GM06990 (cell line): ENCODE measurements at regions not wholly inside any gene's neighbourhood (a gene's known extent, or its start where the extent isn't known, plus 50 kb on each side); places are given as distances from the start of the nearest gene placed in this dataset.
A peak's percentile ranks its signal among the peaks of the same experiment; 100 is the strongest.

Experiments
- DNase-seq: peaks from one replicate; pipeline ENCODE4 v3.0.0-alpha.2; 2011; ENCODE audit not compliant: insufficient read length; ENCODE audit errors: extremely low read depth
- H3K27me3 ChIP-seq: replicated peaks from 2 replicates; pipeline ENCODE4 v1.6.0; 2011; ENCODE audit warnings: low read length; ENCODE audit not compliant: control insufficient read depth, insufficient read depth
- H3K36me3 ChIP-seq: 2 replicates; pipeline ENCODE4 v1.5.1; 2011; ENCODE audit warnings: low read length; ENCODE audit not compliant: control insufficient read depth, insufficient read depth
- H3K4me3 ChIP-seq: replicated peaks from 2 replicates; pipeline ENCODE4 v1.5.1; 2011; ENCODE audit warnings: low read depth, mild to moderate bottlenecking, control low read depth, low read length
- TF ChIP-seq, protein P1 (sequence below): IDR thresholded peaks from 2 replicates; pipeline ENCODE4 v1.5.1; 2011; ENCODE audit warnings: low read length, control low read depth, mild to moderate bottlenecking, inconsistent platforms; ENCODE audit not compliant: insufficient read depth, poor library complexity, severe bottlenecking

- no peak for DNase-seq
- TF ChIP-seq, protein P1, sequence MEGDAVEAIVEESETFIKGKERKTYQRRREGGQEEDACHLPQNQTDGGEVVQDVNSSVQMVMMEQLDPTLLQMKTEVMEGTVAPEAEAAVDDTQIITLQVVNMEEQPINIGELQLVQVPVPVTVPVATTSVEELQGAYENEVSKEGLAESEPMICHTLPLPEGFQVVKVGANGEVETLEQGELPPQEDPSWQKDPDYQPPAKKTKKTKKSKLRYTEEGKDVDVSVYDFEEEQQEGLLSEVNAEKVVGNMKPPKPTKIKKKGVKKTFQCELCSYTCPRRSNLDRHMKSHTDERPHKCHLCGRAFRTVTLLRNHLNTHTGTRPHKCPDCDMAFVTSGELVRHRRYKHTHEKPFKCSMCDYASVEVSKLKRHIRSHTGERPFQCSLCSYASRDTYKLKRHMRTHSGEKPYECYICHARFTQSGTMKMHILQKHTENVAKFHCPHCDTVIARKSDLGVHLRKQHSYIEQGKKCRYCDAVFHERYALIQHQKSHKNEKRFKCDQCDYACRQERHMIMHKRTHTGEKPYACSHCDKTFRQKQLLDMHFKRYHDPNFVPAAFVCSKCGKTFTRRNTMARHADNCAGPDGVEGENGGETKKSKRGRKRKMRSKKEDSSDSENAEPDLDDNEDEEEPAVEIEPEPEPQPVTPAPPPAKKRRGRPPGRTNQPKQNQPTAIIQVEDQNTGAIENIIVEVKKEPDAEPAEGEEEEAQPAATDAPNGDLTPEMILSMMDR: peak; percentile 65
- Histone ChIP-seq H3K36me3 (no peaks in the 10 kb centered on the region), H3K4me3 (no peak overlapping the region), H3K27me3 (no peaks in the 10 kb centered on the region; the same call in 1 of the 2 replicates)
These were observed 366.5 kb upstream of the OR4E1 start for GRCh38 chr14:22039938-22040780.

DNA sequence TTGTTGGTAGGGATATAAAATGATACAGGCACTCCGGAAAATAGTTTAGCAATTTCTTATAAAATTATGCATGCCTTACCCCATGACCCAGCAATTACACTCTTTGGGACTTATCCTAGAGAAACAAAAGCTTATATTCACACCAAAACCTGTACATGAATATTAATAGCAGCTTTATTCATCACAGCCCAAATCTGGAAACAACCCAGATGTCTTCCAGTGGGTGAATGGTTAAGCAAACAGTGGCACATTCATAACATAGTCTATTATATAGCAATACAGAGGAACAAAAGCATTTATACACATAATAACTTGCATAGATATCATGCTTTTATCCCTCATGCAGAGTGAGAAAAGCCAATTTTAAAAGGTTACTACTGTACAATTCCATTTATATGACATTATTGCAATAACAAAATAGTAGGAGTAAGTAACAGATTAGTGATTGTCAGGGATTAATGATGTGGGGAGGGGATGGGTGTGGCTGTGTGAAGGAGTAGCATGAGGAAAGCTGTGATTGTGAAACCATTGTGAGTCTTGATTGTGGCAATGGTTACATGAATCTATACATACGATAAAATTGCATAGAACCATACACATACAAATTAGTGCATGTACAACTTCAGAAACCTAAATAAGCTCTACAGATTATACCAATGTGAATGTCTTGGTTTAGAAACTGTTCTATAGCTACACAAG, 363.1 kb upstream of the OR4E1 start:
- no peak for DNase-seq
- TF ChIP-seq, protein P1: no peak
- no peaks in the 10 kb centered on the region for H3K36me3 ChIP-seq

GRCh38 chr14:22026527-22026926, 352.9 kb upstream of the OR4E1 start:
- no peak overlapping the region for H3K4me3 ChIP-seq
- no peaks in the 10 kb centered on the region for H3K36me3 ChIP-seq
- H3K27me3 ChIP-seq: peaks cover 3% of the 10 kb centered on the region; the same call in 1 of the 2 replicates
- TF ChIP-seq, protein P1: no peak
- no peak for DNase-seq

More for the DNA sequence above, 363.1 kb upstream of the OR4E1 start:
- Histone ChIP-seq H3K4me3 (no peak overlapping the region), H3K27me3 (no peaks in the 10 kb centered on the region)

DNA sequence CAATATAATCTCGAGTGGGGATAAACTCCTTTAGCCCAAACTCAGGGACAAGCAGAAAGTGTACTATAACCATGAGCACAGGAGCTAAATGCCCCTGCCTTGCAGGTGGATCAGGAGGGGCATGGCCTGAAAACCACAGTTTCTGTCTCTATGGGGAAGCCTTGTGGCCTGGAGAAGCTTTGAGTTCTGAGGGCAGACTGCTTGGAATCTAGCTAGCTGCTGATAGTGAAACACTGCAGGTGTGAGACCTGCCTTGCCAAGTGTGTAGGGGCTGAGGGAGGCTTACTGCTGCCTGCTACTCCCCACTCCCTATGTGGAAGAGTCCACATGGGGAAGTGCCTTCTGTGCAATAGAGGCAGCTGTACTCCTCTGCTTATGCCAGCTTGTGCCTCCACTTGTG, 352.3 kb upstream of the OR4E1 start:
- DNase-seq: no peak
- TF ChIP-seq, protein P1: no peak
- H3K36me3 ChIP-seq: no peaks in the 10 kb centered on the region
- peaks cover 3% of the 10 kb centered on the region; the same call in 1 of the 2 replicates for H3K27me3 ChIP-seq
- no peak overlapping the region for H3K4me3 ChIP-seq

DNA sequence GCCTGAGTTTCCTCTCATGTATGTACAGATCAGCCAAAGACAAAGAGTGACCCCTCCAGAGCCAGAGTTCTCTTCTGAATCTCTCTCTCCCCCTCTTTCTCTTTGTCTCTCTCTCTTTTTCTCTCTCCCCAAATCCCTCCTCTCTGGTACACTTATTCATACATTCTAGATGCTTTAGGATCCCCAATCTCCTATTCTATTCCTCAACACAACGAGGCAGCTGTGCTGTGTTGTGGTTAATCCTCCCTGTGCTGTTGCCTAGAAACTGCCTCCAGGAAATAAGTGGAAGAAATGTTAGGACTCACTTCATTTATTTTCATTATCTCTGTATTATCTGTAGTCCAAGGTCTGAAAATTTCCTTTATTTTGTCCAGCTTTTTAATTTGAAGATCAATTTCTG, 350.5 kb upstream of the OR4E1 start:
- H3K4me3 ChIP-seq: no peak overlapping the region
- no peak for DNase-seq
- H3K36me3 ChIP-seq: no peaks in the 10 kb centered on the region
- H3K27me3 ChIP-seq: peaks cover 3% of the 10 kb centered on the region; the same call in 1 of the 2 replicates
- TF ChIP-seq, protein P1: no peak
